ENCODE measurements at regions not wholly inside any gene's neighbourhood (a gene's known extent, or its start where the extent isn't known, plus 50 kb on each side); places are given as distances from the start of the nearest gene placed in this dataset.

DNA sequence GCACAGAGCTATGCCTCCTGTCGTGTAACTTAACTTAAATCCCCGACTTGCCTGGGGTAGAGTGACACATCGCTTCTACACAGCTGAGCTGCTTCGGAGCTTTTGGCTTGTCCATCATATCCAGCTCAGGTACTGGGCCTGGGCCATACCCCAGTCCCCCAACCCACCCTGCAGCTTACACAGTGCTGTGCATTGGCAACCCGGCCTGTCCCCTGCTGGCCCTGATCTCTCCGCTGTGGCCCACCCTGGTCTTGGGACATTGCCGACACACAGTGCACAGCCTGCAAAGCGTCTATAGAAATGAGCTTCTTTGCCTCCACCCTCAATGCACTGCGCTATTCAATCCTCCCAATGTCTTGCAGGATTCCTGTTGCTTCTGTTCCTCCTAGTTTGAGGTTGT, 342.8 kb upstream of the RAB6C start:
- DNase-seq, result no peak

- DNase-seq, result no peak
Observed at GRCh38 chr2:129641371-129641770, 338.1 kb upstream of the RAB6C start.

DNA sequence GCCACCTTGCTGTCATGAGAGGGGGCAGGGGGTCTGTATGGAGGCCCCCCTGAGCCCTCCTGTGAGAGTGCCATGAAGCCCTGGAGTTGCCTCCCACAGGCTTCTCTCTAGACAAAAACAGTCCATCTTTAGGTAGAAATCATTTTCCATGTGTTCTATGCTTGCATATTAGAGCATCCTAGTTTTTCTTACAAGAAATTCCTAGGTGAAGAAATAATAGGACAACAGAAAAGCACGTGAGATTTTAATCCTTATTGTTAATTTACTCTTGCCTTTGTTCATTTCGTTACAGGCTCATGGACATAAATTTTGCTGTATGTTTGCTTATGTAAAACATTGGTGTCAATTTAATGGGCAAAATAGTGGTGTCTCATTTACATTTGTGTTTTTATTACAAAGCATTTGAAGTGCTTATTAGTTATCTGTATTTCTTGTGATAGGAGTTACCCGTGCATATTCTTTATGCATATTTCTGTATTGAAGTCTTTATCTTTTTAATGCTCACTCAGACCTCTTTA, 336.9 kb upstream of the RAB6C start:
- no peak for DNase-seq

GRCh38 chr2:129645335-129645734, 334.1 kb upstream of the RAB6C start:
- no peak for DNase-seq

DNA sequence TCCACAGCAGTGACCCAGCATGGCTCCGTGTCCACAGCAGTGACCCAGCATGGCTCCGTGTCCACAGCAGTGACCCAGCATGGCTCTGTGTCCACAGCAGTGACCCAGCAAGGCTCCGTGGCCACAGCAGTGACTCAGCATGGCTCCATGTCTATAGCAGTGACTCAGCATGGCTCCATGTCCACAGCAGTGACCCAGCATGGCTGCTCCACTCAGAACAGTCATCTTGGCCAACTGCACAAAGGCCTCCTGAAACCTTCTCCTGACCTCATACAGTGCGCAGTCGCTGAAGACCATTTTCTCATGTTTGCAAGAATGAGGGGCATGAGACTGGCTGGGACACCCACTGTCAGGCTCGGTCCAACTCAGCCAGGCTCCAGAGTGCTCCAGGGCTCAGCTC, 333.4 kb upstream of the RAB6C start:
- no peak for DNase-seq

DNA sequence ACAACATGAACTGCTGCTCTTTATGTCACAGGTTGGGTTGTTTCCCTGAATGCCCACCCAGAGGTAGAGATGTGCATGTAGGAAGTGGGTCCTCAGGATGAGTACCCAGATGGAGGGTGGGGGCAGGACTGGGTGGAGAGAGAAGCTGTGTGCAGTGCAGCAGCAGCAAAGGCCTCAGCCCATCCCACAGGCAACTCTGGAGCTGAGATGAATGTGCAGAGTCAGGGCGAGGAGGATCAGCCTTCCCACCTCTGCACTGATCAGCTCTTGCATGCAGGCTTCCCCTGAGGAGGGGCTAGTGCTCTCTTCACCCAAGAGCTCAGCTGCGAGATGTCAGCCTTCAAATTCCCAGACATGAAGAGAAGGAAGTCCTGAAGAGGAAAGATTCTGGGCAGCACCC, 326.2 kb upstream of the RAB6C start:
- no peak for DNase-seq

DNA sequence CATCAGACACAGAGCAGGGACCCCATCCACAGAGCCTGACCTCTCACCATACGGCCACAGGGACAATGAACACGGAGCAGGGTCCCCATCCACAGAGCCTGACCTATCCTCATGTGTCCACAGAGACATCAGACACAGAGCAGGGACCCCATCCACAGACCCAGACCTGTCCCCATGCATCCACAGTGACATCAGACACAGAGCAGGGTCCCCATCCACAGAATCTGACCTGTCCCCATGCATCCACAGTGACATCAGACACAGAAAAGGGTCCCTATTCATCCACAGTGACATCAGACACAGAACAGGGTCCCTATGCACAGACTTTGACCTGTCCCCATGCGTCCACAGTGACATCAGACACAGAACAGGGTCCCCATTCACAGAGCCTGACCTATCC, 325.1 kb upstream of the RAB6C start:
- no peak for DNase-seq

GRCh38 chr2:129656081-129656598, 323.3 kb upstream of the RAB6C start:
- no peak for DNase-seq

DNA sequence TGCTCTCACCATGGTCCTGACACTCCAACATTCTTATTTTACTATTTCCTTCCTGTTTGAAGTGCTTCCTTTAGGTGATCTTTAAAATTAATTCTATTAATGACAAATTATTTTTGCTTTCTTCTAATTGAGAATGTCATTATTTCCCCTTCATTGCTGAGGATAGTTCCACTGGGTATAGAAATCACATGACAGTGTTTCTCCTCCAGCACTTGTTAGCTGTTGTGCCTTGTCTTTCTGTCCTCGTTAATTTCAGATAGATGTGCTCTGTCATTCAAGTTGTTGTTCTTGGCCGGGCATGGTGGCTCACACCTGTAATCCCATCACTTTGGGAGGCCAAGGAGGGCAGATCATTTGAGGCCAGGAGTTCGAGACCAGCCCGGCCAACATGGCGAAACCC, 321.0 kb upstream of the RAB6C start:
- no peak for DNase-seq

DNA sequence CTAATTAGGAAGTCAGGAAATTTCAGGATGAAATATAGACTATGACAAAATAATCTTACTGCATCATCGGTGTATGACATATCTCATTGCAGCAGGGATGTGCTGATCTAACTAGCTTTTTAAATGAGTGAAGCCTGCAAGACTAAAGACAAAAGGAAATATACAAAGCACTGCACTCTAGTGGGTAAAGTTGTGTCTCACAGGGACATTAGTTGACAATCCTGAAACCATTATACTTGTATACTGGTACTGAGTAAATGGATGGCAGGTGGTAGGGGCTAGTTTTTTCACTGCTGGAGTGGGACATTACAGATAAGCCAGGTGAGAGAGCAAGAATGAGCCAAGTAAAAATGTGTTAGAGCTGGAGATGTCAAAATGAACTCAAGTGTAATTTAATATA, 317.5 kb upstream of the RAB6C start:
- no peak for DNase-seq

- DNase-seq, result no peak
Observed at GRCh38 chr2:129667577-129667976, 311.9 kb upstream of the RAB6C start.

DNA sequence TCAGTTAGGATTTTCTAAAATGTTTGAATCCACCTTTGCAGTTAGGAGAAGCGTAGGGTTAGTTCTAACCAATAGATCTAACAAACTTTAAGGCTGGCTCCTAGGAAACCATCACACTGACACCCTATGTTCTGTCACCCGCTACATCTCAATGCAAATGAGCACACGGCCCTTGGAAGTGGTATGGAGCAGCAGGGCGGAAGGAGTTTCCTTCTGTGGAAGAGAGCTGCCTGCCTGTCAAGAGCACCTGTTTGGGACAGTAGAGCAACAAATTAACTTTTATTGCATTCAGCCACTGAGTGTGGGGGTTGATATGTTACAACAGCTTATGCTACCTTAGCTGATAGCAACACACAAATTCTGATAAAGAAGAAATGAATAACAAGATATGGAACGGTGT, 306.9 kb upstream of the RAB6C start:
- no peak for DNase-seq

- no peak for DNase-seq
Observed at GRCh38 chr2:129673234-129673633, 306.2 kb upstream of the RAB6C start.

DNA sequence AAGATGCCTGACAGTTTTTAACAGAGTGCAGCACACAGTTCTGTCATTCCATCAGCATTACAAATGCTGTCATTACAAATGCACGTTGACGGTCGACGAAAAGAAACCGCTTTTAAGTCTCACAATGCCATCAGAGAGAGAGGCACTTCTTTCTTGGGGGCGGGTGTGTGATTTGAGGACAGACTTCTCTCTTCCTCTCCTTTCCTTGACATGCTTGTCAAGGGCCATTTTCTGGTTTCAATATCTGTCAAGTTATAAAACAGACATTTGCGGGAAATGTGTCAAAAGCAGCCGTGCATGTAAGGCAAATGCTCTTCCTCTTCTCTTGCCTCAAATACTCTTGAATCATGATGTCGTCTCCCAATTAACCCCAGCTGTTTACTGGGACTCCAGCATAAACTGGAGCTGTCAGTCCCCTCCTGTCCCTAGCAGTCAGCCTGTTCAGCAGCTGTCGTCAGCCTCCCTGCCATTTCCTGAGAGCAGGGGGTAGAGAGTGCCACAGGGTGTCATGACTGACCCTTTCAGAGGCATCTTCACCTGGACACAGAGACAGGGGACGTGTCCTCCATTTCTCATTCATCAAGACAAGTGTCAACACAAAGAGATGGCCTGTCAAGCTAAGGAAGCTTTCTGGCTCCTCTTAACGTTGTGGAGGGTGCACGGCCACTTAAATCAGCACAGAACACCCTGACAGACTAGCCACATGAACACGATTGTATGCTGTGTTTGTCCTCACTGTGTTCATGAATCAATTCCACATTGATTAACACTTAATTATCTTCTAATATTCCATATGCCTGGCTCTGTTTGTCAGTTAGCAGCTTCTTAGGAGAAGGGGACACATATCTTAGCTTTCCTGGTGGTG, 305.4 kb upstream of the RAB6C start:
- DNase-seq, result no peak

DNA sequence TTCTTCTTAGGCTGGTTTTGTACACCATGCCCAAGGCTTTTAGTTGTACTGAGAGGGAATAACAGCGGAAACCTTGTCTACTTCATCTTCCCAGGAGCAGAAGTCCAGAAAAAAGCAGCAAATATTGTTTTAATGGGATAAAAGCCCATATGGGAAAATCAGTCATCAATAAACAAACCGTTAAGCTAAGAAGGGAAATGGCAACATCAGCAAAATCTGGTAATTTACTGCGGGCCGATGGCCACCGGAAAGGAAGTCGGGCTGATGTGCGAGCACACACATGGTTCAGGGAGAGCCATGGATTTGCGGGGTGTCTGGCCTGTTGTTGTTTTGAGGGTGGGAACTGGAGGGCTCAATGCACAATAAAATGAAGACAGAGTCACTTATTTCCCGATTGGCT, 300.7 kb upstream of the RAB6C start:
- no peak for DNase-seq

DNA sequence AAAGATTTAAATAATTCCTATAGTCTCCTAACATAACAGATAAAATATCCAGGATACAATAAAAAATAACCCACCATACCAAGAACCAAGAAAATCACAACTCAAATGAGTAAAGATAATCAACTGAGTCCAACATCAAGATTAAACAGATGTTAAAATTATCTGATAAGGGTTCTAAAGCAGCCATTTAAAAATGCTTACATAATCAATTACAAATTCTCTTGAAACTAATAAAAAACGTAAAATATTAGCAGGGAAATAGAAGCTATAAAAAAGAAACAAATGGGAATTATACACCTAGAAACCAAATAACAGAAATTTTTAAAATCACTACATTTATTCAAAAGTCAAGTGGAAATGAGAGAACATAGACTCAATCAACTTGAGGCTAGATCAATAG, 297.7 kb upstream of the RAB6C start:
- DNase-seq, result no peak

DNA sequence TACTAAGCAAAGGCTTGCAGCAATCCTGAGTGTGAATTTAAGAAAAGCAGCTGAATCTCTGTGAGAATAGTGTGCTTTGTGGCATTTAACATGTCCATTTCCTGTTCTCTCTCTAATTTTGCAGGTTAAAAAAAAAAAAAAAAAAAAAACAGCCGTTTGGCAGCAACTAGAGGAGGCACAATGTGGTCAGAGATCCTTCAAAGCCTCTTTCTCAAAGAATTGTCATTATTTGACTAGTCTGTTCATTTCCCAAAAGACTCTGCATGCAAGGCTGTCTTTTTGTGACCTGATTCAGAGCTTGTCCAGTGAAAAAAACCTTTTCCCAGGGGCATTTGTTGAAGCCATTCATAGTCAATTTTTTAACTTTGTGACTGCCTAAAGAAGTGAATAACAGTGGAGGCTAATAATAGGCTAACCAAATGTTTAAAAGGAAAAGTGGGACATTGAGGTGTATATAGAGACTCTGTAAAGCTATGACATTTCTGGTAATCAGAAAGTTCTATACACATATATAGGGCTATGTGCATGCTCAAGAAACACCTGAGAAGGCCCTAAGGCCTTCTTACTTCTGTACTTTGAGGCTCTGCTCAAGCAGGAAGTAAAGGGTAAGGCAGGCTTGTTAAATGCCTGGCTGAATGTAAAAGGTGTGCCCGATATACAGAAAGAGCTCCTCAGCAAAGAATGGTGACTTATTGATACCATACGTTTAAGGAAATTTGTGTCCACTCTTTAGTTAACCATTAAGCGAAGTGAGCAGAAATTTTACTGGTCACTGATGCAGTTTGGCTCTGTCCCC, 289.6 kb upstream of the RAB6C start:
- no peak for DNase-seq

- no peak for DNase-seq
Observed at GRCh38 chr2:129695496-129695895, 284.0 kb upstream of the RAB6C start.

GRCh38 chr2:129698593-129698992, 280.9 kb upstream of the RAB6C start:
- DNase-seq, result no peak

GRCh38 chr2:129699781-129700573, 279.5 kb upstream of the RAB6C start:
- DNase-seq, result no peak

- DNase-seq, result no peak
Observed at GRCh38 chr2:129702416-129703176, 276.9 kb upstream of the RAB6C start.

GRCh38 chr2:129705085-129705484, 274.4 kb upstream of the RAB6C start:
- no peak for DNase-seq
